ENCODE measurements at regions not wholly inside any gene's neighbourhood (a gene's known extent, or its start where the extent isn't known, plus 50 kb on each side); places are given as distances from the start of the nearest gene placed in this dataset.
"Not testable (repeated sequence)": the region's sequence is repeated elsewhere in the genome, so short reads cannot be mapped to it uniquely, and the experiment has no call there.

GRCh38 chr6:144437105-144437504, 152.0 kb downstream of the UTRN start:
- no peak for DNase-seq

GRCh38 chr6:144438103-144438502, 153.0 kb downstream of the UTRN start:
- no peak for DNase-seq

- no peak for DNase-seq
Measured at GRCh38 chr6:144439016-144439415, 153.9 kb downstream of the UTRN start.

GRCh38 chr6:144441801-144442200, 156.7 kb downstream of the UTRN start:
- not testable (repeated sequence) for DNase-seq

GRCh38 chr6:144443157-144443556, 158.0 kb downstream of the UTRN start:
- no peak for DNase-seq

GRCh38 chr6:144447472-144447871, 162.3 kb downstream of the UTRN start:
- DNase-seq = no peak

- DNase-seq = no peak
Measured at GRCh38 chr6:144449218-144449617, 164.1 kb downstream of the UTRN start.

GRCh38 chr6:144449911-144450597, 164.9 kb downstream of the UTRN start:
- peak; percentile 27 for DNase-seq

GRCh38 chr6:144460327-144461095, 175.4 kb downstream of the UTRN start:
- DNase-seq = no peak

GRCh38 chr6:144462058-144462457, 176.9 kb downstream of the UTRN start:
- DNase-seq = no peak

GRCh38 chr6:144466716-144467115, 181.6 kb downstream of the UTRN start:
- no peak for DNase-seq

- DNase-seq = no peak
Measured at GRCh38 chr6:144467172-144467762, 182.1 kb downstream of the UTRN start.

- no peak for DNase-seq
Measured at GRCh38 chr6:144467921-144468320, 182.8 kb downstream of the UTRN start.

- no peak for DNase-seq
Measured at GRCh38 chr6:144468709-144469108, 183.6 kb downstream of the UTRN start.

- DNase-seq = no peak
Measured at GRCh38 chr6:144469144-144469575, 184.0 kb downstream of the UTRN start.

- DNase-seq = not testable (repeated sequence)
Measured at GRCh38 chr6:144470201-144470600, 185.1 kb downstream of the UTRN start.

GRCh38 chr6:144471986-144472385, 186.9 kb downstream of the UTRN start:
- no peak for DNase-seq

GRCh38 chr6:144474290-144474689, 189.2 kb downstream of the UTRN start:
- DNase-seq = no peak

- DNase-seq = no peak
Measured at GRCh38 chr6:144474904-144475303, 189.8 kb downstream of the UTRN start.

- DNase-seq = no peak
Measured at GRCh38 chr6:144475411-144475810, 190.3 kb downstream of the UTRN start.

- no peak for DNase-seq
Measured at GRCh38 chr6:144476286-144476685, 191.2 kb downstream of the UTRN start.

GRCh38 chr6:144477396-144477795, 192.3 kb downstream of the UTRN start:
- no peak for DNase-seq

- no peak for DNase-seq
Measured at GRCh38 chr6:144477856-144478255, 192.7 kb downstream of the UTRN start.

- peak; percentile 17 for DNase-seq
Measured at GRCh38 chr6:144478483-144478882, 193.3 kb downstream of the UTRN start.

All from midbrain (tissue), 1 donor.